ENCODE measurements at regions not wholly inside any gene's neighbourhood (a gene's known extent, or its start where the extent isn't known, plus 50 kb on each side); places are given as distances from the start of the nearest gene placed in this dataset.

- no peak for TF ChIP-seq ARNT (IDR thresholded peaks at IDR 0.05)
- TF ChIP-seq CTBP1 (IDR thresholded peaks at IDR 0.05; ENCODE audit: borderline replicate concordance) = no peak
- TF ChIP-seq FOXK2 (IDR thresholded peaks at IDR 0.05) = no peak
- TF ChIP-seq BHLHE40 (IDR thresholded peaks at IDR 0.05; ENCODE audit: borderline replicate concordance) = no peak
- TF ChIP-seq ZNF384 (IDR thresholded peaks at IDR 0.05) = no peak
- TF ChIP-seq TARDBP (IDR thresholded peaks at IDR 0.05) = no peak
- TF ChIP-seq LEF1 (IDR thresholded peaks at IDR 0.05; ENCODE audit: borderline replicate concordance) = no peak
- no peak for TF ChIP-seq HDGF (IDR thresholded peaks at IDR 0.05; ENCODE audit: borderline replicate concordance)
- TF ChIP-seq ELF4 (IDR thresholded peaks at IDR 0.05) = no peak
- no peak for TF ChIP-seq SUZ12 (IDR thresholded peaks at IDR 0.05)
- ChIA-PET POLR2A (no interaction called here), CTCF (interaction anchor here (1.1 kb wide), 1 partner anchor 8 kb away, joined by 3 read pairs; no protein-coding TSS in a partner anchor)
- no peak for DNase-seq (ENCODE audit: extremely low spot score)
These were observed 60.8 kb upstream of the CTLA4 start for GRCh38 chr2:203806761-203807160.

DNA sequence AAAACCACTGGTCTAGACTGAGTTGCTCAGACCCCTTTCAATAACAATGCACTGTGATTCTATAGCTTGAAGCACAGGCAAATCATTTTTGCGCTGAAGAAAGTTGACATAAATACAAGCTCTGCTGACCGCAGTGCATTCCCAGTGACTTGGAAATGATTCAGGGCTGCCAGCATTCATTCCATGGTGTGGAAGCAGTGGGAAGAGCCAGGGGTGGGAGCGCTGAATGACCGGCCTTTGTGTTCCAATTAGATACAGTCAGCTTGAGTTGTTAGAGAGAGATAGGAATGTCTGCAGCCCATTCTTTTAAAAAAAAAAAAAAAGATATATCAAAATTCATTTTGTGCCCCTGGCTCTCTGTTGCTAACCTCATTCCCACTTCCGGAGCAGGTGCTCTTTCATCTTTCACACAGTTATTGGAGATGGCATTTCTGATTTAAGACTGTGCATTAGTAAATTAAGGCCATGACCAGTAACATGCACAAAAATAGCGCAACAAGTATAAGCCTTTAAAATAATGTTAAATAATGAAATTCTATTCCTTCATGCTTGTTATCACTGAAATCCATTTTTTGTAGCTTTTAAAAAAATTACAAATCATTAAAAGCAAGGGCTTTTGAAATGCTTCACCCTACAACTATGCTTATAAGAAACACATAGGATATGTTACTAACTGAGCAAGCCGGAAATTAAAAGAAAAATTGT, 59.4 kb upstream of the CTLA4 start:
- no peak for TF ChIP-seq SUZ12 (IDR thresholded peaks at IDR 0.05)
- no peak for TF ChIP-seq BHLHE40 (IDR thresholded peaks at IDR 0.05; ENCODE audit: borderline replicate concordance)
- no peak for TF ChIP-seq ZNF384 (IDR thresholded peaks at IDR 0.05)
- no peak for TF ChIP-seq FOXA1 (IDR thresholded peaks at IDR 0.05)
- no peak for TF ChIP-seq FOXM1 (IDR thresholded peaks at IDR 0.05; ENCODE audit: borderline replicate concordance)
- no peak for TF ChIP-seq NFRKB (IDR thresholded peaks at IDR 0.05)
- TF ChIP-seq TARDBP (IDR thresholded peaks at IDR 0.05) = no peak
- no peak for TF ChIP-seq SP1 (IDR thresholded peaks at IDR 0.05)
- TF ChIP-seq FOXK2 (IDR thresholded peaks at IDR 0.05) = no peak
- no peak for TF ChIP-seq ARNT (IDR thresholded peaks at IDR 0.05)
- TF ChIP-seq L3MBTL2 (conservative IDR thresholded peaks at IDR 0.05) = no peak
- TF ChIP-seq HDGF (IDR thresholded peaks at IDR 0.05; ENCODE audit: borderline replicate concordance) = no peak
- ChIA-PET CTCF (no interaction called here), POLR2A (interaction anchor here (0.6 kb wide), 1 partner anchor 30 kb away, joined by 3 read pairs; no protein-coding TSS in a partner anchor)
- DNase-seq (ENCODE audit: extremely low spot score) = no peak

DNA sequence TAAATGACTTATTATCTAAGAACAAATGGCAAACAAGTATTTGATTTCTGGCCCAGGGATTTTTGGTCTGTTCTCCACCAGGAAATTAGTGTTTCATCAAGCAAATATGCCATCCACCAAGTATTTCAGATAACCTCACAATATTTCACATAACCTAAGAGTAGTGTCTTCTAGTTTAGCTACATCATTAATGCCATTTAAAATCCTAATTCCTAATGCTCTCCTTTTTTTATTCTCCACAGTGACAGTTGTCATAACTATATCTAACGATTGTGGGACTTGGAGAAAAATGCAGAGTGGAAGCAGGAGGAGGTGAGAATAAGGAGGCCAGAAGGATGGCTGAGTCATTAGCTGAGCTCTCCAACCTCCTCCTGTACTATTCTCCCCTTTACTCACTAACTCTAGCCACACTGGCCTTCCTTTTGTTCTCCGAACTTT, 58.5 kb upstream of the CTLA4 start:
- ChIA-PET CTCF (interaction anchor here (0.6 kb wide), 1 partner anchor 625 kb away, joined by 4 read pairs; no protein-coding TSS in a partner anchor), POLR2A (no interaction called here)
- no peak for DNase-seq (ENCODE audit: extremely low spot score)
- TF ChIP-seq SUZ12 (IDR thresholded peaks at IDR 0.05) = no peak
- no peak for TF ChIP-seq SP1 (IDR thresholded peaks at IDR 0.05)
- no peak for TF ChIP-seq BHLHE40 (IDR thresholded peaks at IDR 0.05; ENCODE audit: borderline replicate concordance)
- TF ChIP-seq FOXA1 (IDR thresholded peaks at IDR 0.05) = no peak
- no peak for TF ChIP-seq TARDBP (IDR thresholded peaks at IDR 0.05)
- no peak for TF ChIP-seq L3MBTL2 (conservative IDR thresholded peaks at IDR 0.05)
- no peak for TF ChIP-seq FOXM1 (IDR thresholded peaks at IDR 0.05; ENCODE audit: borderline replicate concordance)
- no peak for TF ChIP-seq ARNT (IDR thresholded peaks at IDR 0.05)
- TF ChIP-seq FOXK2 (IDR thresholded peaks at IDR 0.05) = no peak
- TF ChIP-seq LEF1 (IDR thresholded peaks at IDR 0.05; ENCODE audit: borderline replicate concordance) = no peak
- no peak for TF ChIP-seq NFRKB (IDR thresholded peaks at IDR 0.05)
- TF ChIP-seq ELF4 (IDR thresholded peaks at IDR 0.05) = no peak
- TF ChIP-seq ZNF384 (IDR thresholded peaks at IDR 0.05) = no peak

DNA sequence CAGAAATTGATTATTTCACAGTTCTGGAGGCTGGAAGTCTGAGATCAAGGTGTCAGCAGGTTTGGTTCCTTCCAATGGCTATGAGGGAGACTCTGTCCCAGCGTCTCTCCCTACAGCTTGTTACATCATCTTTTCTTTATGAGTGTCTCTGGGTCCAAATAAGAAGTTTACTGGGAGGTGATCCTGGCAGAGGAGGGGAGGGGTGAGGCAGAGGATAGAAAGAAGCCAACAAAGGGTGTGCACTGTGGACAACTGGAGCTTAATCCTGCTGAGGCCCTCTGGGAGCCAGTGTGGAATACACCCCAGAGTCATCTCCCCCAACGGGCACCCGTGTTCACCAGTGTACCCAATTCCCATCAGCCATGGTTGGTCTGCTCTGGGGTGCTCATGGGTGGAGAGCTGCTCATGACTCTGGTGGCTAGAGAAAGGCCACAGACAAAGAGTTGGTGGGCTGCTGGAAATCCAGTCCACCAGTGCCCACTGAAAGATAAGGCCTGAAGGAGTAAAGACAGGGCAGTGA, 57.5 kb upstream of the CTLA4 start:
- ChIA-PET CTCF (no interaction called here), POLR2A (no interaction called here)
- no peak for DNase-seq (ENCODE audit: extremely low spot score)
- TF ChIP-seq ZNF384 (IDR thresholded peaks at IDR 0.05) (no peak), HDGF (IDR thresholded peaks at IDR 0.05; ENCODE audit: borderline replicate concordance) (no peak), FOXA1 (IDR thresholded peaks at IDR 0.05) (no peak), PKNOX1 (IDR thresholded peaks at IDR 0.05) (no peak), CTBP1 (IDR thresholded peaks at IDR 0.05; ENCODE audit: borderline replicate concordance) (no peak), LEF1 (IDR thresholded peaks at IDR 0.05; ENCODE audit: borderline replicate concordance) (no peak), SUZ12 (IDR thresholded peaks at IDR 0.05) (no peak), TARDBP (IDR thresholded peaks at IDR 0.05) (no peak), NFRKB (IDR thresholded peaks at IDR 0.05) (no peak), ELF4 (IDR thresholded peaks at IDR 0.05) (no peak), FOXK2 (IDR thresholded peaks at IDR 0.05) (no peak), BHLHE40 (IDR thresholded peaks at IDR 0.05; ENCODE audit: borderline replicate concordance) (no peak), SP1 (IDR thresholded peaks at IDR 0.05) (no peak), FOXM1 (IDR thresholded peaks at IDR 0.05; ENCODE audit: borderline replicate concordance) (no peak), ARNT (IDR thresholded peaks at IDR 0.05) (no peak), L3MBTL2 (conservative IDR thresholded peaks at IDR 0.05) (no peak)

- CTCF ChIA-PET = no interaction called here
- TF ChIP-seq BHLHE40 (IDR thresholded peaks at IDR 0.05; ENCODE audit: borderline replicate concordance) (no peak), ZNF384 (IDR thresholded peaks at IDR 0.05) (no peak), PKNOX1 (IDR thresholded peaks at IDR 0.05) (no peak), FOXM1 (IDR thresholded peaks at IDR 0.05; ENCODE audit: borderline replicate concordance) (no peak), ARNT (IDR thresholded peaks at IDR 0.05) (no peak), LEF1 (IDR thresholded peaks at IDR 0.05; ENCODE audit: borderline replicate concordance) (no peak), FOXA1 (IDR thresholded peaks at IDR 0.05) (no peak), HDGF (IDR thresholded peaks at IDR 0.05; ENCODE audit: borderline replicate concordance) (no peak)
These were observed 55.9 kb upstream of the CTLA4 start for GRCh38 chr2:203811491-203812221.

More at GRCh38 chr2:203811491-203812221, 55.9 kb upstream of the CTLA4 start:
- POLR2A ChIA-PET = no interaction called here
- no peak for DNase-seq (ENCODE audit: extremely low spot score)

All from HEK293T (cell line).